HUES64 (cell line): ENCODE measurements at regions not wholly inside any gene's neighbourhood (a gene's known extent, or its start where the extent isn't known, plus 50 kb on each side); places are given as distances from the start of the nearest gene placed in this dataset.

ENCODE experiments used
- H3K27ac ChIP-seq: 2 replicates; pipeline ENCODE4 v1.7.0; 2013; ENCODE audit warnings: low read depth, low read length, inconsistent platforms
- H3K27me3 ChIP-seq: 2 replicates; pipeline ENCODE4 v1.6.1; 2013; ENCODE audit warnings: mild to moderate bottlenecking, low read length; ENCODE audit not compliant: insufficient read depth
- H3K36me3 ChIP-seq: 2 replicates; pipeline ENCODE4 v1.6.1; 2013; ENCODE audit warnings: mild to moderate bottlenecking, low read length; ENCODE audit not compliant: insufficient read depth
- H3K4me1 ChIP-seq: 2 replicates; pipeline ENCODE4 v1.6.1; 2013; ENCODE audit warnings: mild to moderate bottlenecking, low read length, moderate library complexity; ENCODE audit not compliant: insufficient read depth
- H3K4me3 ChIP-seq: 2 replicates; pipeline ENCODE4 v1.5.1; 2013; ENCODE audit warnings: mild to moderate bottlenecking, low read length, moderate library complexity
- H3K9ac ChIP-seq: 2 replicates; pipeline ENCODE4 v1.6.1; 2013; ENCODE audit warnings: mild to moderate bottlenecking, low read depth, low read length
- H3K9me3 ChIP-seq: 2 replicates; pipeline ENCODE4 v1.6.1; 2013; ENCODE audit warnings: low read depth, low read length; ENCODE audit not compliant: insufficient read depth
- WGBS: fragments of 150-250, 120-280 bp; methylation state at CpG from one replicate; pipeline ENCODE4 v1.1.7; 2013; ENCODE audit warnings: missing lambda C conversion rate; 5-methylcytosine and 5-hydroxymethylcytosine counted together

- H3K4me1 ChIP-seq, result no peaks in the 10 kb centered on the region
- no peak overlapping the region for H3K9ac ChIP-seq
- no peak overlapping the region for H3K4me3 ChIP-seq
- no peaks in the 10 kb centered on the region for H3K36me3 ChIP-seq
- H3K27me3 ChIP-seq, result no peaks in the 10 kb centered on the region
- peaks cover 16% of the 10 kb centered on the region for H3K9me3 ChIP-seq
- H3K27ac ChIP-seq, result no peak overlapping the region
- 97% methylated on average over 4 of the region's 4 CpGs for WGBS
Measured at GRCh38 chr14:28467611-28468010, 299.0 kb upstream of the FOXG1 start.

GRCh38 chr14:28468191-28469151 lies 298.1 kb upstream of the FOXG1 start:
- Histone ChIP-seq H3K9me3 (peaks cover 16% of the 10 kb centered on the region), H3K27me3 (no peaks in the 10 kb centered on the region), H3K9ac (no peak overlapping the region), H3K4me1 (no peaks in the 10 kb centered on the region), H3K27ac (no peak overlapping the region), H3K4me3 (no peak overlapping the region), H3K36me3 (no peaks in the 10 kb centered on the region)
- 73% methylated on average over 2 of the region's 2 CpGs for WGBS

DNA sequence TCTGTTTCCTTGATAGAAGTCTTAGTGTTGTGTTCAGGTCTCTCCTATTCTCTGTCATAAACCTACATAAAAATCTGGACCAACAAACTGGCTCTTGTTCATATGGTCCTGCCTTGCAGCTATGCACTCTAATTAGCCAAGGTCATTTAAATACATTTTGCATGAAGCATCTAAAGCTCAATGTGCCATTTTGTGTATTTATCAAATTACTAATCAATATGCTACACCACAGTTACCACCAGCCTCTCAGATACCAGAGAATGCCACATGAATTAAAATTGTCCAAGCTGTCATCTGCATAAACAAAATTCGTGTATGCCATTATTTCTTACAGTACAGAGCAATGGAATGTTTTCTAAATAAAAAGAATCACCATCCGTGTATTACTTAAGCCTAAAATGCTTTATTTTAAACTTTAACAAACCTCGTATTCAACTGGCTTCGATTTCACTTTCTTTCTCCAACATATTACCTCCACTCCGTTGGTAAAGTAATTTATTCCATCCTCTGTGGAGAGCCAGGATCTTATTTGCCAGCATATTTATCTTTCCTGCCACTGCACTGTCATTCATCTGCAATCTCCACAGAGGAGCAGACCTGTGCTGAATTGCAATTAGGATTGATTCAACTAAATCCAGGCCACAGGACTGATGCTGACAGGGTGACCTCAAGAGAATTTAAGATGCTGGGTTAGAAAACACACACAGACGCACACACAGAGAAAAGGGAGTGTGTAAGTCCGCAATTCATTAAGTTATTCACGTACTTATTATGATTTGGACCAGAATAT lies 284.1 kb upstream of the FOXG1 start:
- Histone ChIP-seq H3K4me1 (no peaks in the 10 kb centered on the region), H3K27me3 (no peaks in the 10 kb centered on the region), H3K27ac (no peak overlapping the region), H3K36me3 (no peaks in the 10 kb centered on the region), H3K9me3 (no peaks in the 10 kb centered on the region), H3K4me3 (no peak overlapping the region), H3K9ac (no peak overlapping the region)
- 95% methylated on average over 7 of the region's 8 CpGs for WGBS

DNA sequence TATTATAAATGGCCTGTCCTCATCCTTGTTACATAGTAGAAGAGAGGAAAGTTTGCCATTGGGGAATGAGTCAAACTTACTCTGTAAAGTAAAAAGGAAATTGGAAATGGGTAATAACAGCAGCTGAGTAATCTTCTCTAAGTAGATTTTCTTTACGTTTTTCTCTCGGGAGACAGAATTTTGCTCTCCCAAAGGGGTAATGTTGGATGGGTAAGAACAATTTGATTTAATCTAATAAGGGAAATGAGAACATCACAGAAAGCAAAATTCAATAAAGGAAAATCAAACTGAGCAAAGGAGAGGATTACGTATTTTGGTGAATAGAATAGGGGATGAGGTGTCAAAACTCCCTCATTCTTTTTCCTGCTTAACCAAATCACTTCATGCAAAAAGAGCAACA lies 283.1 kb upstream of the FOXG1 start:
- Histone ChIP-seq H3K27ac (no peak overlapping the region), H3K36me3 (no peaks in the 10 kb centered on the region), H3K4me1 (no peaks in the 10 kb centered on the region), H3K9me3 (no peaks in the 10 kb centered on the region), H3K9ac (no peak overlapping the region), H3K27me3 (no peaks in the 10 kb centered on the region), H3K4me3 (no peak overlapping the region)
- 94% methylated on average over 2 of the region's 3 CpGs for WGBS

- Histone ChIP-seq H3K27ac (no peak overlapping the region), H3K4me3 (no peak overlapping the region), H3K9ac (no peak overlapping the region), H3K36me3 (no peaks in the 10 kb centered on the region), H3K9me3 (no peaks in the 10 kb centered on the region), H3K27me3 (no peaks in the 10 kb centered on the region), H3K4me1 (no peaks in the 10 kb centered on the region)
Measured at GRCh38 chr14:28488684-28489083, 277.9 kb upstream of the FOXG1 start.

DNA sequence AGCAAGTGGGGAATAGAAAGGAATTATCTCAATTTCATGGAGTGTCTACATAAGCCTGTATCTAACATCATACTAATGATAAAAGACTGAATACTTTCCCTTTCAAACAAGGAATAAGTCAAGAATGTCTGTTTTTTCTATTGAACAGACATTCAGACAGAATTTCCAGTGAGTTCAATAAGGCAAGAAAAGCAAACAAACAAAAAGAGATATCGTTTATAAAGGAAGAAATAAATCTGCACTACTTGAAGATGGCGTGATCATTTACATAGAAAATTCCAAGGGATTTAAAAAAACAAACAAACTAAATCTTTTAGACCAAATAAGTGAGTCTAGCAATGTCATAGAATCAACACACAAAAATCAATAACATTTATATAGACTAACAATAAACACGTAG lies 273.1 kb upstream of the FOXG1 start:
- Histone ChIP-seq H3K9ac (no peak overlapping the region), H3K27me3 (no peaks in the 10 kb centered on the region), H3K27ac (no peak overlapping the region), H3K4me1 (no peaks in the 10 kb centered on the region), H3K4me3 (no peak overlapping the region), H3K36me3 (no peaks in the 10 kb centered on the region), H3K9me3 (no peaks in the 10 kb centered on the region)
- 96% methylated on average over 3 of the region's 3 CpGs for WGBS

DNA sequence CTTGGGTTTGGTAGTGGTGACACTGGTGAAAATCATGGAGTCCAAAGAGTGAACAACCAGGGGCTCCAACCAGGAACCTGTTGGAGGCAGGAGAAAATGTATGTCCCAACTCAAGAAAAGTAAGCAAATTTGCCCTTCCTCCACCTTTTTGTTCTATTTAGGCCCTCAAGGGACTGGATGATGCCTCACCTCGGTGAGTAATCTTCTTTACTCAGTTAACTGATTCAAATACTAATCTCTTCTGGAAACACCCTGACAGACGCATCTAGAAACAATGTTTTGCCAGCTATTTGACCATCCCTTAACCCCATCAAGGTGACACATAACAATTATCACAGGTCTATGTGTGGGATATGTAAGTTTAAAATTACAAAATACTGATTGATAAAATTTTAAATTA lies 272.4 kb upstream of the FOXG1 start:
- Histone ChIP-seq H3K4me3 (no peak overlapping the region), H3K27ac (no peak overlapping the region), H3K27me3 (no peaks in the 10 kb centered on the region), H3K9me3 (no peaks in the 10 kb centered on the region), H3K36me3 (no peaks in the 10 kb centered on the region), H3K9ac (no peak overlapping the region), H3K4me1 (no peaks in the 10 kb centered on the region)
- 78% methylated on average over 2 of the region's 2 CpGs for WGBS

DNA sequence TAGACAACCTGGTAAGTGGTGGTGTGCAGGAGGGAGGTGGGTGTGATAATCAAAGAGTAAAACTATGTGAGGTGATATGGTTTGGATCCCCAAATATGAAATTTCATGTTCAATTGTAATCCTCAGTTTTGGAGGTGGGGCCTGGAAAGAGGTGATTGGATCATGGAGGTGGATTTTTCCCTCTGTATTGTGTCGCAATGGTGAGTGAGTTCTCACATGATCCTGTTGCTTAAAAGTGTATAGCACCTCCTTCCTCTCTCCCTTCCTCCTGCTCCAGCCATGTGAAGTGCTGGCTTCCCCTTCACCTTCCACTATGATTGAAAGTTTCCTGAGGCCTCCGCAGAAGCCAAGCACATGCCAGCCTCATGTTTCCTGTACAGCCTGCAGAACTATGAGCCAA lies 270.2 kb upstream of the FOXG1 start:
- Histone ChIP-seq H3K9me3 (no peaks in the 10 kb centered on the region), H3K4me3 (no peak overlapping the region), H3K4me1 (no peaks in the 10 kb centered on the region), H3K36me3 (no peaks in the 10 kb centered on the region), H3K27ac (no peak overlapping the region), H3K9ac (no peak overlapping the region), H3K27me3 (no peaks in the 10 kb centered on the region)
- WGBS, result 97% methylated on average over 2 of the region's 2 CpGs

GRCh38 chr14:28502517-28502916 lies 264.1 kb upstream of the FOXG1 start:
- WGBS, result 100% methylated on average over 1 of the region's 3 CpGs
- Histone ChIP-seq H3K9ac (no peak overlapping the region), H3K27me3 (no peaks in the 10 kb centered on the region), H3K4me3 (no peak overlapping the region), H3K36me3 (no peaks in the 10 kb centered on the region), H3K27ac (no peak overlapping the region), H3K9me3 (no peaks in the 10 kb centered on the region), H3K4me1 (no peaks in the 10 kb centered on the region)

GRCh38 chr14:28515571-28515970 lies 251.0 kb upstream of the FOXG1 start:
- Histone ChIP-seq H3K27me3 (no peaks in the 10 kb centered on the region), H3K36me3 (no peaks in the 10 kb centered on the region), H3K9me3 (no peaks in the 10 kb centered on the region), H3K4me3 (no peak overlapping the region), H3K9ac (no peak overlapping the region), H3K27ac (no peak overlapping the region), H3K4me1 (no peaks in the 10 kb centered on the region)
- 86% methylated on average over 3 of the region's 3 CpGs for WGBS

DNA sequence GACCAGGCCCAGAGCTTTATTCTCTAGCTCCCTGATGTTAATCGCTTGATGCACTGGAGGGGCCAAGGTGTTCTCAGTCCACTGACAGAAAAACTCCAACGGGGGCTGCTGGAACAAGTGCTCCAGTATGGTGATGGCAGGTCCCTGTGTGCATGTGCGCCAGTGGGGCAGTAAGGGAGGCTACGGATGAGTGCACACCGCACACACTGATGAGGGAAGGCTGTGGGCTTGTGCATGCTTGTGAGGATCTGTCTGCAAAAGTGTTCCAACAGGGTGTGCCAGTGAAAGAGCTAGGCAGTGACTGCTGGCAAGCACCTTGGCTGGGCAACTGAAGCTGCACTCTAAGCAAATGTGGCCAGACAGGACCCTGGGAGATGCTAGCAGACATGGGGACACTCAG lies 229.7 kb upstream of the FOXG1 start:
- Histone ChIP-seq H3K9ac (no peak overlapping the region), H3K27ac (no peak overlapping the region), H3K4me3 (no peak overlapping the region), H3K4me1 (no peaks in the 10 kb centered on the region), H3K9me3 (peaks cover 12% of the 10 kb centered on the region; the same call in 1 of the 2 replicates), H3K27me3 (no peaks in the 10 kb centered on the region), H3K36me3 (no peaks in the 10 kb centered on the region)
- 95% methylated on average over 5 of the region's 5 CpGs for WGBS
